HG03469 (cell line): ENCODE measurements at regions not wholly inside any gene's neighbourhood (a gene's known extent, or its start where the extent isn't known, plus 50 kb on each side); places are given as distances from the start of the nearest gene placed in this dataset.

Source experiments
- ATAC-seq: cut with Tn5 transposase; IDR thresholded peaks from one replicate; pipeline ENCODE4 v1.9.1; 2021; ENCODE audit warnings: mild to moderate bottlenecking, moderate library complexity, moderate number of reproducible peaks; ENCODE audit not compliant: unreplicated experiment

- ATAC-seq, result no peak
These were observed 61.9 kb upstream of the CITED2 start for GRCh38 chr6:139436200-139436956.

GRCh38 chr6:139433631-139434419 is 59.4 kb upstream of the CITED2 start:
- no peak for ATAC-seq

- no peak for ATAC-seq
These were observed 57.1 kb upstream of the CITED2 start for GRCh38 chr6:139431602-139431956.

DNA sequence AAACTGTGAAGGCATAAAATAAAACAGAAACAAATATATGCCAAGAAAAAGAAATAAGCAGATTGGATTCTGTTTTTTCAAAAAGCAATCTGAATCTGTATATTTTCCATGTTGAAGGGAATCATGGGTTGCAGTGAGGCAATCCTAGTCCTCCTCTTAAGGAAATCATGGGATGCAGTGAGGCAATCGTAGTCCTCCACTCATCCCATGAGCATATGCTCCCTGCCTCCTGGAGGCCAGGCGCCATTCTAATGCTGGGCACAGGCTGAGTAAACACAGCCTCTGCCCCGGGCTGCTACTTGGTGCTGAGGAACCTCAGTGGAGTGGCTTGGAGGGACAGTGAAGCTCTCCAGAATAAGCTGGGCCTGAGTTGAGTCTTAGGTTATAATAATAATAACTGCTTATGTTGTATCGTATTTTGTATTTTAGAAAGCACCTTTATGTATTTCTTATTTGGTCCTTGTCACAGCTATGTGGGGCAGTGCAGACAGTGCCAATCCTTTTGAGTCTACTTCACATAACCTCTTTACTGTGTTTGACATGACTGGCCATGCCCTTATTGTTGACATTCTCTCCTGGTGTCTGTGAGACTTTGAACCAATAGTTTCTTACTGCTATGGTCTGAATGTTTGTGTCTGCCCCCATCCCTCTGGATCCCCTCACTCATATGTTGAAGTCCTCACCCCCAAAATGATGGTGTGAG is 56.6 kb upstream of the CITED2 start:
- no peak for ATAC-seq

DNA sequence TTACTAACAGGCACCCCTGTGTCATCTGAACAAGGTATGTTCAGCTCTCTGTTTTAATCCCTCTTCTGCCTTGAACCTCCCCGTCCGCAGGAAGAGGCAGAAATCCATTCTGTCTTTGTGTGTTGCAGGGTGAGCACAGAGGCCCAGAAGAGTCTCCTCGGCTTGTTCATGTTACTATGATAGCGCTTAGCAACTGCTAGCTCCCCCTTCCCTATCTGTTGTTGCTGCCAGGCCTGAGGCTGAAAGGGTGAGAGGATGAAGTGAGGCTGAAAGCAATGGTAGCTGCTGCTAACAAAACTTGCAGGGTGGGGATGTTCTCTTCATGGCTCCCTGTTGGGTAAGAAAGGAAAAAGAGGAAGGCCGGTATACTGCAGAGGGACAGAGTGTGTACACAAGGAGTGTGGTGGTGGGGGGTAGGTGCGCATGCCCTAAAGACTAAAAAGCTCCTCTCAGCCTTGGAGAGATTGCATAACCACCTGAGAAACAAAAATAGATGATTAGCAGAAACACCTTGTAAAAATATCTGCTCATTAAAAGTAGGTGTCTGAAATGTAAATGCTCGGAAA is 55.2 kb upstream of the CITED2 start:
- ATAC-seq, result no peak

DNA sequence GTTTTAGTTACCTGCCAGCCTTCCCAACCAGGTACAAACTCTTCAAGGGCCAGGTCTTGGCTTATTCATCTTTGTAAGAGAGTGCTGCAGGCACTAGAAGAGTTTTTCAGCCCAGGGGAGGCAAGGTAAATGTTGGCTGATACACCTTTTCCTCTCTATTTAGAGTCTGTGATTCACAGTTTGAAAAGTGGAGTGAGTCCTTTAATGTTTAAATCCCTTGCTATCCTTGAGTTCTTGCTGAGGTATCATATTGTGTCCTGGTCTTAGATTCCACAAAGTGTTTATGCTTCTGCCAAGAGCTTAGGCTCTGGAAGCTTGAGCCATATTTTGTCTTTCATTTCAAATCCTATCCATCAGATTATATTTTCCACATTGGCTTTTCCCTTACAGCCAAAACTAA is 52.8 kb upstream of the CITED2 start:
- no peak for ATAC-seq

GRCh38 chr6:139426795-139427194 is 52.3 kb upstream of the CITED2 start:
- ATAC-seq, result no peak

GRCh38 chr6:139425780-139426179 is 51.3 kb upstream of the CITED2 start:
- ATAC-seq, result no peak

- no peak for ATAC-seq
These were observed 49.7 kb upstream of the CITED2 start for GRCh38 chr6:139423971-139424667.
